ENCODE measurements at regions not wholly inside any gene's neighbourhood (a gene's known extent, or its start where the extent isn't known, plus 50 kb on each side); places are given as distances from the start of the nearest gene placed in this dataset.

GRCh38 chr14:100669011-100669412 lies 57.7 kb upstream of the DLK1 start:
- TF ChIP-seq SUZ12 (IDR thresholded peaks at IDR 0.05; ENCODE audit: extremely low read depth, insufficient read depth, insufficient read length): no peak
- no peak for TF ChIP-seq ZNF274 (IDR thresholded peaks at IDR 0.05; ENCODE audit: low read depth, low read length)
